ENCODE measurements at regions not wholly inside any gene's neighbourhood (a gene's known extent, or its start where the extent isn't known, plus 50 kb on each side); places are given as distances from the start of the nearest gene placed in this dataset.

GRCh38 chr5:74556631-74557595, 83.6 kb downstream of the ENC1 start:
- no peak overlapping the region for H3K4me3 ChIP-seq (ENCODE audit: low read depth, low read length)
- DNase-seq (ENCODE audit: low read depth, low spot score), result no peak
- TF ChIP-seq CTCF (IDR thresholded peaks at IDR 0.05; ENCODE audit: low read depth, low read length), result no peak
- in situ Hi-C loops (cut with HindIII; ENCODE audit: low sequenced_read_pairs), result no loop called here

GRCh38 chr5:74556006-74556405, 84.5 kb downstream of the ENC1 start:
- DNase-seq (ENCODE audit: low read depth, low spot score), result no peak
- H3K4me3 ChIP-seq (ENCODE audit: low read depth, low read length), result no peak overlapping the region
- in situ Hi-C loops (cut with HindIII; ENCODE audit: low sequenced_read_pairs), result no loop called here
- TF ChIP-seq CTCF (IDR thresholded peaks at IDR 0.05; ENCODE audit: low read depth, low read length), result no peak

- DNase-seq (ENCODE audit: low read depth, low spot score), result no peak
- in situ Hi-C loops (cut with HindIII; ENCODE audit: low sequenced_read_pairs), result no loop called here
- TF ChIP-seq CTCF (IDR thresholded peaks at IDR 0.05; ENCODE audit: low read depth, low read length), result no peak
- no peak overlapping the region for H3K4me3 ChIP-seq (ENCODE audit: low read depth, low read length)
Observed at GRCh38 chr5:74552101-74552500, 88.4 kb downstream of the ENC1 start.

GRCh38 chr5:74550927-74551326, 89.6 kb downstream of the ENC1 start:
- in situ Hi-C loops (cut with HindIII; ENCODE audit: low sequenced_read_pairs), result no loop called here
- no peak for TF ChIP-seq CTCF (IDR thresholded peaks at IDR 0.05; ENCODE audit: low read depth, low read length)
- DNase-seq (ENCODE audit: low read depth, low spot score), result no peak
- H3K4me3 ChIP-seq (ENCODE audit: low read depth, low read length), result no peak overlapping the region

- H3K4me3 ChIP-seq (ENCODE audit: low read depth, low read length), result no peak overlapping the region
- TF ChIP-seq CTCF (IDR thresholded peaks at IDR 0.05; ENCODE audit: low read depth, low read length), result no peak
- in situ Hi-C loops (cut with HindIII; ENCODE audit: low sequenced_read_pairs), result no loop called here
- no peak for DNase-seq (ENCODE audit: low read depth, low spot score)
Observed at GRCh38 chr5:74549384-74549783, 91.1 kb downstream of the ENC1 start.

GRCh38 chr5:74546796-74547195, 93.7 kb downstream of the ENC1 start:
- TF ChIP-seq CTCF (IDR thresholded peaks at IDR 0.05; ENCODE audit: low read depth, low read length), result no peak
- DNase-seq (ENCODE audit: low read depth, low spot score), result peak; percentile 46
- H3K4me3 ChIP-seq (ENCODE audit: low read depth, low read length), result no peak overlapping the region
- in situ Hi-C loops (cut with HindIII; ENCODE audit: low sequenced_read_pairs), result no loop called here

All from astrocyte of the spinal cord (primary cell).